Calu3 (cell line): ENCODE measurements at regions not wholly inside any gene's neighbourhood (a gene's known extent, or its start where the extent isn't known, plus 50 kb on each side); places are given as distances from the start of the nearest gene placed in this dataset.

Experiments used
- BruUV-seq: library from RNA; stranded (reverse); fragments of 400-500 nt; replicated peaks from 2 replicates; lab custom pipeline; 2021; lab: Mats Ljungman, UMichigan
- CTCF ChIA-PET: fragments of 300-600 bp; sonication (Branson Sonifier 250); formaldehyde crosslinking; loops from one replicate; lab custom pipeline; 2022; ENCODE audit warnings: antibody characterized with exemption; lab: Charles Lee
- DNase-seq: peaks from one replicate; pipeline ENCODE4 v3.0.0; 2022
- H3K27ac Mint-ChIP-seq: one replicate; pipeline ENCODE4 v1.8.0; 2022; ENCODE audit warnings: mixed read lengths; ENCODE audit not compliant: unreplicated experiment
- H3K27me3 Mint-ChIP-seq: one replicate; pipeline ENCODE4 v1.8.0; 2022; ENCODE audit warnings: mixed read lengths; ENCODE audit not compliant: unreplicated experiment
- H3K36me3 Mint-ChIP-seq: one replicate; pipeline ENCODE4 v1.8.0; 2022; ENCODE audit warnings: mild to moderate bottlenecking, moderate library complexity, mixed read lengths; ENCODE audit not compliant: insufficient read depth, unreplicated experiment
- H3K4me1 Mint-ChIP-seq: one replicate; pipeline ENCODE4 v1.8.0; 2022; ENCODE audit warnings: mild to moderate bottlenecking, low read depth, mixed read lengths; ENCODE audit not compliant: unreplicated experiment
- H3K4me3 Mint-ChIP-seq: one replicate; pipeline ENCODE4 v1.8.0; 2022; ENCODE audit warnings: mild to moderate bottlenecking, low read depth, moderate library complexity, mixed read lengths; ENCODE audit not compliant: unreplicated experiment
- H3K9me3 Mint-ChIP-seq: one replicate; pipeline ENCODE4 v1.8.0; 2022; ENCODE audit warnings: low read depth, mixed read lengths; ENCODE audit not compliant: unreplicated experiment
- CTCF ChIP-seq: fragments of 200-600 bp; IDR thresholded peaks from one replicate; pipeline ENCODE4 v1.8.0; 2022; ENCODE audit warnings: antibody characterized with exemption; ENCODE audit not compliant: unreplicated experiment
- intact Hi-C: fragments of 100-400 bp; cut with micrococcal nuclease; formaldehyde crosslinking; loops from one replicate; pipeline ENCODE4 v1.10.0; 2022; ENCODE audit not compliant: unreplicated experiment

GRCh38 chr12:108457006-108457733 lies 57.9 kb upstream of the FICD start:
- intact Hi-C loops, result loop anchor here (1.0 to 5.0 kb wide), 5 partner anchors 290 to 539 kb away; no protein-coding TSS in a partner anchor

GRCh38 chr12:108455706-108456105 lies 59.4 kb upstream of the FICD start:
- Mint-ChIP-seq H3K9me3 (no peaks in the 10 kb centered on the region), H3K27me3 (peaks cover 89% of the 10 kb centered on the region), H3K27ac (no peak overlapping the region), H3K4me3 (no peak overlapping the region), H3K4me1 (no peaks in the 10 kb centered on the region), H3K36me3 (no peaks in the 10 kb centered on the region)
- CTCF ChIA-PET, result no interaction called here
- DNase-seq, result no peak
- no peak for TF ChIP-seq CTCF
- no TSS peak for BruUV-seq
- intact Hi-C loops, result loop anchor here (5.0 kb wide), 2 partner anchors 288 to 393 kb away; no protein-coding TSS in a partner anchor

More at GRCh38 chr12:108457006-108457733, 57.9 kb upstream of the FICD start:
- peak; percentile 12 for DNase-seq
- Mint-ChIP-seq H3K9me3 (no peaks in the 10 kb centered on the region), H3K4me1 (no peaks in the 10 kb centered on the region), H3K4me3 (no peak overlapping the region), H3K27me3 (peaks cover 84% of the 10 kb centered on the region), H3K27ac (no peak overlapping the region), H3K36me3 (no peaks in the 10 kb centered on the region)
- peak; percentile 50 for TF ChIP-seq CTCF
- CTCF ChIA-PET, result interaction anchor here (3.5 kb wide), 1 partner anchor 464 kb away, joined by 21 read pairs; no protein-coding TSS in a partner anchor
- no TSS peak for BruUV-seq

- Mint-ChIP-seq H3K9me3 (no peaks in the 10 kb centered on the region), H3K4me3 (no peak overlapping the region), H3K4me1 (no peaks in the 10 kb centered on the region), H3K27ac (no peak overlapping the region), H3K36me3 (no peaks in the 10 kb centered on the region), H3K27me3 (peaks cover 85% of the 10 kb centered on the region)
- no TSS peak for BruUV-seq
- intact Hi-C loops, result loop anchor here (5.0 kb wide), 2 partner anchors 287 to 392 kb away; no protein-coding TSS in a partner anchor
- CTCF ChIA-PET, result interaction anchor here (0.7 kb wide), 1 partner anchor 462 kb away, joined by 4 read pairs; no protein-coding TSS in a partner anchor
- no peak for DNase-seq
- TF ChIP-seq CTCF, result no peak
Measured at GRCh38 chr12:108454539-108455139, 60.4 kb upstream of the FICD start.

- no TSS peak for BruUV-seq
- Mint-ChIP-seq H3K4me3 (no peak overlapping the region), H3K36me3 (no peaks in the 10 kb centered on the region), H3K27me3 (peaks cover 74% of the 10 kb centered on the region), H3K27ac (no peak overlapping the region), H3K9me3 (no peaks in the 10 kb centered on the region), H3K4me1 (no peaks in the 10 kb centered on the region)
- TF ChIP-seq CTCF, result no peak
- DNase-seq, result no peak
- intact Hi-C loops, result no loop called here
- CTCF ChIA-PET, result interaction anchor here (0.7 kb wide), 1 partner anchor 408 kb away, joined by 3 read pairs; no protein-coding TSS in a partner anchor
Measured at GRCh38 chr12:108449478-108449877, 65.6 kb upstream of the FICD start.
